Esophagus squamous epithelium (tissue), 5 donors: ENCODE measurements at regions not wholly inside any gene's neighbourhood (a gene's known extent, or its start where the extent isn't known, plus 50 kb on each side); places are given as distances from the start of the nearest gene placed in this dataset.

Source experiments
- DNase-seq: peaks from one replicate; lab custom pipeline; 2025; lab: John Stamatoyannopoulos, UW
- H3K27ac ChIP-seq, 4 donors: fragments of 200-600 bp; sonication (generic); one replicate each; pipeline ENCODE4 v1.5.1; 2016 to 2019; ENCODE audit warnings: mild to moderate bottlenecking in 1 of 4
- H3K27me3 ChIP-seq, 4 donors: fragments of 200-600 bp; sonication (generic); 1 replicate in 3 of 4; 2 replicates in 1 of 4; pipeline versions ENCODE4 v1.5.1 to v1.6.0; 2017 to 2021; ENCODE audit warnings: antibody characterized with exemption in 1 of 4
- H3K36me3 ChIP-seq, 3 donors: fragments of 200-600 bp; sonication (generic); one replicate each; pipeline ENCODE4 v1.5.1; 2016 to 2019
- H3K4me1 ChIP-seq, 3 donors: fragments of 200-600 bp; sonication (generic); one replicate each; pipeline ENCODE4 v1.5.1; 2017 to 2019
- H3K4me3 ChIP-seq, 4 donors: fragments of 200-600 bp; sonication (generic); 1 replicate in 3 of 4; 2 replicates in 1 of 4; pipeline ENCODE4 v1.5.1; 2016 to 2019; ENCODE audit warnings: mild to moderate bottlenecking in 2 of 4, moderate library complexity in 1 of 4
- H3K9me3 ChIP-seq, 3 donors: fragments of 200-600 bp; sonication (generic); one replicate each; pipeline ENCODE4 v1.5.1; 2016 to 2019
- POLR2A ChIP-seq, 4 donors: fragments of 450-650 bp; IDR thresholded peaks; one replicate each; pipeline ENCODE4 v1.6.1; 2017; ENCODE audit warnings: antibody characterized with exemption in 4 of 4, mild to moderate bottlenecking in 4 of 4, moderate library complexity in 3 of 4
- WGBS, 2 donors: methylation state at CpG; one replicate each; pipeline ENCODE4 v1.1.5; 2018; 5-methylcytosine and 5-hydroxymethylcytosine counted together
- intact Hi-C: fragments of 100-400 bp; cut with DNase I; formaldehyde crosslinking; loops from one replicate; pipeline ENCODE4 v1.15.0; 2022
- TF ChIP-seq, protein P1 (sequence below), 6 experiments: fragments of 450-650 bp in 4 of 6; fragments of 200-600 bp in 2 of 6; sonication (generic) in 2 of 6; IDR thresholded peaks; one replicate each; pipeline ENCODE4 v1.5.1; 2016 to 2019; ENCODE audit warnings: antibody characterized with exemption in 6 of 6, mild to moderate bottlenecking in 4 of 6, moderate library complexity in 4 of 6
- donor health status: DM: yes; HTN: yes; CAD: no.

GRCh38 chr5:86074297-86074696 is 543.4 kb upstream of the COX7C start:
- no peak for DNase-seq
- Histone ChIP-seq H3K36me3 (no peaks in the 10 kb centered on the region), H3K4me1 (no peaks in the 10 kb centered on the region), H3K27ac (no peak overlapping the region), H3K9me3 (no peaks in the 10 kb centered on the region), H3K4me3 (no peak overlapping the region), H3K27me3 (no peaks in the 10 kb centered on the region)
- 59 to 65% methylated on average over 3 of the region's 3 CpGs for WGBS, 2 donors
- TF ChIP-seq, protein P1, sequence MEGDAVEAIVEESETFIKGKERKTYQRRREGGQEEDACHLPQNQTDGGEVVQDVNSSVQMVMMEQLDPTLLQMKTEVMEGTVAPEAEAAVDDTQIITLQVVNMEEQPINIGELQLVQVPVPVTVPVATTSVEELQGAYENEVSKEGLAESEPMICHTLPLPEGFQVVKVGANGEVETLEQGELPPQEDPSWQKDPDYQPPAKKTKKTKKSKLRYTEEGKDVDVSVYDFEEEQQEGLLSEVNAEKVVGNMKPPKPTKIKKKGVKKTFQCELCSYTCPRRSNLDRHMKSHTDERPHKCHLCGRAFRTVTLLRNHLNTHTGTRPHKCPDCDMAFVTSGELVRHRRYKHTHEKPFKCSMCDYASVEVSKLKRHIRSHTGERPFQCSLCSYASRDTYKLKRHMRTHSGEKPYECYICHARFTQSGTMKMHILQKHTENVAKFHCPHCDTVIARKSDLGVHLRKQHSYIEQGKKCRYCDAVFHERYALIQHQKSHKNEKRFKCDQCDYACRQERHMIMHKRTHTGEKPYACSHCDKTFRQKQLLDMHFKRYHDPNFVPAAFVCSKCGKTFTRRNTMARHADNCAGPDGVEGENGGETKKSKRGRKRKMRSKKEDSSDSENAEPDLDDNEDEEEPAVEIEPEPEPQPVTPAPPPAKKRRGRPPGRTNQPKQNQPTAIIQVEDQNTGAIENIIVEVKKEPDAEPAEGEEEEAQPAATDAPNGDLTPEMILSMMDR (IDR thresholded peaks at IDR 0.05), result no peak
- no peak for TF ChIP-seq POLR2A (IDR thresholded peaks at IDR 0.05)
- intact Hi-C loops, result no loop called here

- Histone ChIP-seq H3K27me3 (no peaks in the 10 kb centered on the region), H3K9me3 (no peaks in the 10 kb centered on the region), H3K27ac (no peak overlapping the region), H3K36me3 (no peaks in the 10 kb centered on the region), H3K4me1 (no peaks in the 10 kb centered on the region), H3K4me3 (no peak overlapping the region)
- WGBS, 2 donors, result 64 to 67% methylated on average over 6 of the region's 6 CpGs
- intact Hi-C loops, result no loop called here
- TF ChIP-seq, protein P1 (IDR thresholded peaks at IDR 0.05), result no peak
- TF ChIP-seq POLR2A (IDR thresholded peaks at IDR 0.05), result no peak
- no peak for DNase-seq
Measured at GRCh38 chr5:86075139-86075538, 542.6 kb upstream of the COX7C start.

GRCh38 chr5:86095092-86095491 is 522.6 kb upstream of the COX7C start:
- intact Hi-C loops, result no loop called here
- WGBS, 2 donors, result 88 to 100% methylated on average over 1 of the region's 1 CpG

DNA sequence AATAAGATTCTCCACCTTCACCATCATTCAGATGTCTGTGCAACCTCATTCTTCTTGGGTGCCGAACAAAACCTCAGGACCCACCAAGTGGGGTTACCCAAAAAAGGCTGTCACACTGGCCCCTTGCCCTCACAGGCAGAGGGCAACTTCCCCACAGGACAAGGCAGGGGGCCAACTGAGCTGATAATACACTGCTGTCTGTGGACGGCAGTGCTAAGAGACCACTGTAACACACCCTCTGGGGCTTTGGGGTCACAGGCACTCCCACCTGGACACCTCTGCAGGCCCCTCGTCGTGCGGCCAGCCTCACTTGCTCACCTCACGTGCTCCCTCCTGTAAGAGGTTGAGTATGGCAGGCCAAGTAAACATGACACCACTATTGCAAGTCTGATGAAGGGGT is 515.8 kb upstream of the COX7C start:
- Histone ChIP-seq H3K27ac (no peak overlapping the region), H3K4me1 (no peaks in the 10 kb centered on the region), H3K9me3 (no peaks in the 10 kb centered on the region), H3K4me3 (no peak overlapping the region), H3K27me3 (no peaks in the 10 kb centered on the region), H3K36me3 (no peaks in the 10 kb centered on the region)
- WGBS, 2 donors, result 77 to 85% methylated on average over 5 to 6 of the region's 6 CpGs
- DNase-seq, result no peak
- intact Hi-C loops, result no loop called here
- TF ChIP-seq POLR2A (IDR thresholded peaks at IDR 0.05), result no peak
- TF ChIP-seq, protein P1 (IDR thresholded peaks at IDR 0.05), result no peak

More at GRCh38 chr5:86095092-86095491, 522.6 kb upstream of the COX7C start:
- Histone ChIP-seq H3K36me3 (no peaks in the 10 kb centered on the region), H3K4me1 (no peaks in the 10 kb centered on the region), H3K27ac (no peak overlapping the region), H3K9me3 (peaks cover 0 to 5% (median 0%) of the 10 kb centered on the region in 3 donors), H3K4me3 (no peak overlapping the region), H3K27me3 (no peaks in the 10 kb centered on the region)
- DNase-seq, result no peak
- no peak for TF ChIP-seq POLR2A (IDR thresholded peaks at IDR 0.05)
- TF ChIP-seq, protein P1 (IDR thresholded peaks at IDR 0.05), result no peak

GRCh38 chr5:86108825-86109224 is 508.9 kb upstream of the COX7C start:
- Histone ChIP-seq H3K27ac (no peak overlapping the region), H3K4me3 (no peak overlapping the region), H3K4me1 (no peaks in the 10 kb centered on the region), H3K27me3 (no peaks in the 10 kb centered on the region), H3K36me3 (no peaks in the 10 kb centered on the region), H3K9me3 (peaks cover 0 to 6% (median 0%) of the 10 kb centered on the region in 3 donors)
- WGBS, 2 donors, result 76 to 77% methylated on average over 2 to 6 of the region's 6 CpGs
- DNase-seq, result no peak
- TF ChIP-seq, protein P1 (IDR thresholded peaks at IDR 0.05), result no peak
- TF ChIP-seq POLR2A (IDR thresholded peaks at IDR 0.05), result no peak
- intact Hi-C loops, result no loop called here
